GM20000 (cell line): ENCODE measurements at regions not wholly inside any gene's neighbourhood (a gene's known extent, or its start where the extent isn't known, plus 50 kb on each side); places are given as distances from the start of the nearest gene placed in this dataset.

Experiments used
- DNase-seq: peaks from one replicate; pipeline ENCODE4 v3.0.0; 2012; ENCODE audit warnings: low spot score
- TF ChIP-seq, protein P1 (sequence below): IDR thresholded peaks from 2 replicates; pipeline ENCODE4 v1.5.1; 2012; ENCODE audit warnings: mild to moderate bottlenecking, control low read depth; ENCODE audit errors: extremely low read depth, missing control alignments

DNA sequence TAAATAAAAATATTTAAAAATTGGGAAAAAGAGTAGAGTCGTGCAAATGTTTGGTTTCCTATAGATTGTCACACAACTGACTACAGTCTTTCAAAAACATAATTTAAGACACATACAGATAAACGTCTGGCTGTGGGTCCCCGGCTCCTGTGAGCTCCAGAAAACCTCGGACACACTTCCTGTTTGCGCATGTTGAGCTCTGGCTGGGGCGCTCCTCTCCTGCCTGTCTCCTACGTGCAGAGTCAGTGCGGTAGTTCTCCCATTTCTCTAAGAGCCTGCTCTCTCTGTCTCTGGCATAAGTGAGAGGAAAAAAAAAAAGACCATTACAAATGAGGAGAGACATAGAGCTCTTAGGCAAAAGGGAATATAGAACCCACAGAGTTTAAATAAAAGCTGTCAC, 128.2 kb upstream of the OBI1 start:
- no peak for DNase-seq
- TF ChIP-seq, protein P1, sequence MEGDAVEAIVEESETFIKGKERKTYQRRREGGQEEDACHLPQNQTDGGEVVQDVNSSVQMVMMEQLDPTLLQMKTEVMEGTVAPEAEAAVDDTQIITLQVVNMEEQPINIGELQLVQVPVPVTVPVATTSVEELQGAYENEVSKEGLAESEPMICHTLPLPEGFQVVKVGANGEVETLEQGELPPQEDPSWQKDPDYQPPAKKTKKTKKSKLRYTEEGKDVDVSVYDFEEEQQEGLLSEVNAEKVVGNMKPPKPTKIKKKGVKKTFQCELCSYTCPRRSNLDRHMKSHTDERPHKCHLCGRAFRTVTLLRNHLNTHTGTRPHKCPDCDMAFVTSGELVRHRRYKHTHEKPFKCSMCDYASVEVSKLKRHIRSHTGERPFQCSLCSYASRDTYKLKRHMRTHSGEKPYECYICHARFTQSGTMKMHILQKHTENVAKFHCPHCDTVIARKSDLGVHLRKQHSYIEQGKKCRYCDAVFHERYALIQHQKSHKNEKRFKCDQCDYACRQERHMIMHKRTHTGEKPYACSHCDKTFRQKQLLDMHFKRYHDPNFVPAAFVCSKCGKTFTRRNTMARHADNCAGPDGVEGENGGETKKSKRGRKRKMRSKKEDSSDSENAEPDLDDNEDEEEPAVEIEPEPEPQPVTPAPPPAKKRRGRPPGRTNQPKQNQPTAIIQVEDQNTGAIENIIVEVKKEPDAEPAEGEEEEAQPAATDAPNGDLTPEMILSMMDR, result no peak

DNA sequence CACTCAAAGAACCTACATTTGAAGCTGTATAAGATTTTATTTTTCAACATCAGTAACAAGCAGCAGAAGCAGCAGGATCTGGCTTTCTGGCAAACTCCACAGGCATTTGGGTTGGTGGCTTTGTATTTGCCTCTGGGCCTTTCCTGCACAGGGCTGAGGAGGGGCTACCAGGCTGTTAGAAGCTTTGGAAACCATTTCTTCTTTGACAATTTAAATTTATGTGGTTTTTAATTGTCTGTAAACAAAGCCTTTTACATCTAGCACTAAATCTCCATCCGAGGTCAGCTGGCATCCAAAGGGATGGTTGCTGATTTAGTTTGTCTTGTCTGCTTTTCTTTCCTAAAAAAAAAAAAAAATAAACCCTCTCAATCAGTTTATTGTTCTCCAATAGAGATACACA, 127.5 kb upstream of the OBI1 start:
- TF ChIP-seq, protein P1, result no peak
- DNase-seq, result no peak

DNA sequence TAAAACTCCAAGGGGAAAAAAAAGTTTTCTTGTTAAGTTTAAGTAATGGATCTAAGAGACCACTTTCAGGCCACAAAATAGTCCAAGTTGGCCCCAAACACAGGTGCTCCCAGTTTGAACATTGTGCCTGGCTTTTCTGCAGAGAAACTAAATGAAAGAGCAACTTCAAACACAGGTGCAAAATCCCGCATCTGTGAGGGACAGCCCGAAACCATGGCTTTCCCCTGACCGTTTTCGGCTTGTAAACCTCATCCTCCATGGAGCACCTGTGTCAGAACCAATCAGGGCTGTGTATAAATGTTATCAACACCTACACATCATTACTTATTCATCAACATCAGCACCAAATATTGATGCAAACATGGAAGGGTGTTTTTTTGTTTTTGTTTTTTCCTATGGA, 126.8 kb upstream of the OBI1 start:
- DNase-seq, result no peak
- TF ChIP-seq, protein P1, result no peak

DNA sequence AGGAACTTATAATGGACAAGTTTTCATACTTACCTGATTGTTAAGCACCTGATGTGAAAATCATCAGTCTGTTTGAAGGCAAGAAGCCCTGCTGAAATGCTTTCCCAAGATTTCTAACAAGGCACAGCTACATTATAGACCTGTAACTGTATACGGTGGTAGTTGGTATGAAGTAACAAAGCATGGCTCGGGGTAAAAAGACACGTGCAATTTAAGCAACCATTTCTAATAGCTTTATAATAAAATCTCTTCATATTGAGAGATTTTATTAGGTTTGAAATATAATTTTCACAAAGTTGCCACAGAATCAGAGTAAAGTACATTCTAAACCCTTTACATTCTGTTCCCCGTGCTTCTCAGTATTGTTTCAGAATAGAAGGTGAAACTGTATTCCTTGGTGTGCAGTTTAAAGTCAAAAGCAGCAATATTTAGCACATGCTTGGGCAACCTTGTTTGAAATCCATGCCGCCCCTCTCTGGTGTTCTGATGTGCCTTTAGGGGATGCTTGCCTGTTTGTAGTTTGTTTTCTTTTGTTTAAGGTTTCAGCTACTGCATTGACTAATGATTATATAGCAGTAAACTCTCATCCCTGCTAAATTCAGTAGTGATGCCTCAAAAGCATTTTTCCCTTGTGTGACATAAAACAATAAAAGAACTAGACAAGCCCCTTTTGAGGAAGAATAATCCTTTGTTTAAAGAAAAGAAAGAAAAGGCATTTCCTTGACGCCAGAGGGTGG, 125.2 kb upstream of the OBI1 start:
- TF ChIP-seq, protein P1, result no peak
- no peak for DNase-seq

DNA sequence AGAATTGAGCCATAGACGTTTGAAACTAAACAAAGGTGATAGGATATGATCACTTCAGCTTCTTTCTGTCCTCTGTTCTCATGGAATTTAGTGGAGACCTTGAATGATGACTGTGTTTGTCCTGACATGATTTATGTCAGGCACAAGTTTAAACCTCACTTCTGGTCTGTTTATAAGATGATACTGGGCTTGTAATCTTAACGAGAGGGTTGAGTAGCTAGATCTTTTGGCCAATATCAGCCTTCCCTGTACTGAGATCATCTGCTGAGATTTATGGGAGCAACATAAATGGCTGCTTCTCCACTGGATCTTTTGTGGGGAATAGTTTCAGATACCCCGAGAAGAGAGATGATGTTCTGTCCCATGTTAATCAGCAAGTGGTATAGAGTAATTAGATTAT, 121.8 kb upstream of the OBI1 start:
- TF ChIP-seq, protein P1, result no peak
- DNase-seq, result no peak

DNA sequence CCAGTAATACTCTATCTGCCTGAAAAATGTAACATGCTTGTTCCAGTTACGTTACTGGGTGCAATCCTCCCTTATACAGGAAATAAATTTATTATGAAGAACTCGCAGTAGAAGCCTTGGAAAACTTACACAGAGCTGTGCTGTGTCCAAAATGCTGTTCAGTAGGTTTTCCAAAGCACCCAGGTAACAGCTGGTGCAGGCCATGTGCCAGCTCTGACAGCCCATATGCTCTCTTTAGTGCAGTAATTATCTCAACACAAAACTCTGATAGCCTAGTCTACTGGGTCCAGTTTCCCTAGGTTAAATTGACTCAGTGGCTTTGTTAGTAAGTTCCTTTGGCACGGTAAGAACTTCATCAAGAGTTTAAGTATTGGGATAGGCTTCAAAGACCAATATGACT, 120.7 kb upstream of the OBI1 start:
- no peak for DNase-seq
- TF ChIP-seq, protein P1, result no peak

DNA sequence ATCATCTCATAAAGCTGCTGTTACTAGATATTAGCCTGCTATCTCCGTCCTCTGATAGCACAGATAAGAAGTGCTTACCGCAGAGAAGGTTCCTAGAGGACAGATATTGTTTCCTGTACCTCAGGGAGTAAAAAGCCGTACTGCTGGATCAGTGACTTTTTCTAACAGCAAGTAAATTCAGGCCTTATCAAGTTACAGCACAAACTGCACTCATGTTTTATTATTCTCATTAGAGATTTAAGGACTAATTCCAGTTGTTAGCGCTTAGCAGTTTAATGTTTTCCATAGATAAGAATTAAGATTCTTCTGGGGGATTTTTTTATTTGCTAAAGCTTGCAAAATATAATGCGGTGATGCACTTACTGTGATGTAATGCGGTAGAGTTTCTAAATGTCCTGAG, 119.0 kb upstream of the OBI1 start:
- TF ChIP-seq, protein P1, result no peak
- DNase-seq, result no peak
